T47D (cell line): ENCODE measurements at regions not wholly inside any gene's neighbourhood (a gene's known extent, or its start where the extent isn't known, plus 50 kb on each side); places are given as distances from the start of the nearest gene placed in this dataset.
"Not testable (repeated sequence)": the region's sequence is repeated elsewhere in the genome, so short reads cannot be mapped to it uniquely, and the experiment has no call there.

Experiments used
- DNase-seq, 2 experiments: peaks; one replicate each; pipeline versions ENCODE4 v3.0.0 to v3.0.0-alpha.2; 2011 to 2012; ENCODE audit warnings: low read depth in 1 of 2, low spot score in 1 of 2
- JUND ChIP-seq: IDR thresholded peaks from 2 replicates; pipeline ENCODE4 v1.6.1; 2012; ENCODE audit warnings: low read depth
- in situ Hi-C: cut with HindIII; loops from 2 replicates; pipeline ENCODE4 v1.10.0; 2016; ENCODE audit warnings: low sequenced_read_pairs, low pct_unique_long_range_greater_than_20kb

DNA sequence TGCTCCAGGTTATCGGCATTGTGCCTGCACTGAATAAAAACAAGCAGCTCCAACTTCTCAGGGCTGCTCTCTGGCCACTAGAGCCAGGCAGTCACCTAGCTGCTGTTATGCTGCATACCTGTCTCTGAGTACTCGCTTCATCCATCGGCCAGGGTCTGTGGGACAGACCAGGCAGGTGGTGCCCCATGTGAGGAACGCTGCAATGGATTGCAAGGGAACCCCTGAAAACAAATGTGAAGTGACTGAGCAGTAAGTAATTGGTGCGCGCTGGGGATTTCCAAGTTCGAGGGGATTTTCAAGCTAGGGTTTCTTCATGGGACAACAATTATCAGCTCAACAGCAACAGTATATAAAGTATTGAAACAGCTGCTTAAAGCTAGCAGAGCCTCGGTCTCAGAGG lies 965.3 kb downstream of the AACS start:
- in situ Hi-C loops: no loop called here
- no peak for DNase-seq
- TF ChIP-seq JUND: no peak

DNA sequence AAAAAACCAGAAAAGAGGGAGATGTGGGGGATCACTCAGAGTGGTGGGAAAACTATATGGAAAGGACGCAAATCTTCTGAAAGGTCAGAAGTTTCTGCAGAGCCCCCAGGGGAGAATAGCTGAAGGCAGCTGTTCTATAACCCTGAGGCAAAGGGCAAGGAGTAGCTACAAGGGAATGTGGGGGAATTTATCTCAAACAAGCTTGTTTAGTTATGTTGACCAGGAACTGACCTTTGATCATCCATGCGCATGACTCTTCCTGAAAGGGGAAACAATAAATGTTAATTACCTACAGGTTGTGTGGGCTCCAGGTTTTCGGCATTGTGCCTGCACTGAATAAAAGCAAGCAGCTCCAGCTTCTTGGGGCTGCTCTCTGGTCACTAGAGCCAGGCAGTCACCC lies 968.5 kb downstream of the AACS start:
- no peak for DNase-seq
- no peak for TF ChIP-seq JUND
- in situ Hi-C loops: no loop called here

DNA sequence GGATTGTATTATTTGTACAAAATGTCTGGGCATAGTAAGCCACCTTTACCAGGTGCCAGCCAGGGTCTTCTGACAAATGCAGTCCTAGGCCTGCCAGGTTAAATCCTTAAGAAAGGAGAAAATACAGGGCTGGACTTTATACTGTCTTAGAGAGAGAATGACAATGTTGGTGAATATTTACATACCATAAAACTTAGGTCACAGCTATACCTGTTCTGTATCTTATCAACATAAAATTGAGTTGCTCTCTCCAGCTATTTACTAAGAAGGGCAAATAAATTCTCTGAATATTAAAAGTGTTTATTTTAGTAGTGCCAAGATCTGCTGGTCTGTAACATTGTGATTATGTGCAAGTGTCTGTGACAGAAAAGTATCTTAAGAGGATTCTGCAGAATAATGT lies 971.1 kb downstream of the AACS start:
- no peak for DNase-seq
- in situ Hi-C loops: no loop called here
- TF ChIP-seq JUND: peak; percentile 15; the same call in 1 of the 2 replicates

DNA sequence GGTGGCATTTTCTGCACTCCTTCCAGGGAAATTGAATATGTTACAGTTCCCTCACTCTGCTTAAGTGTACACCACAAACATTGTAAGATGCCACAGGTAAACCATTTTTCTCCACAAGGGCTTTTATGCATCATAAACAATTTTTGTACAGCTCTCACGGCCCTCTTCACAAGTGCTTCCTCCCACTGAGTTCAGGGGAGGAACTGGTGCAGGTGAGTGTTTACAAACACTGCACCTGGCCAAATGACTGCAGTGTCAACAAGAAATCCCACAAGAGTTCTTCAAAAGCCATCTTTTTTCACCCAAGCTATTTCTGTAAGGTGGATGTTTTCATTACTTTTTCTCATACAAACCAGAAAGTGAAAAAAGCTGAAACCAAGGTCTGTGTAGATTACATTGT lies 973.2 kb downstream of the AACS start:
- TF ChIP-seq JUND: no peak
- DNase-seq: no peak
- in situ Hi-C loops: no loop called here

DNA sequence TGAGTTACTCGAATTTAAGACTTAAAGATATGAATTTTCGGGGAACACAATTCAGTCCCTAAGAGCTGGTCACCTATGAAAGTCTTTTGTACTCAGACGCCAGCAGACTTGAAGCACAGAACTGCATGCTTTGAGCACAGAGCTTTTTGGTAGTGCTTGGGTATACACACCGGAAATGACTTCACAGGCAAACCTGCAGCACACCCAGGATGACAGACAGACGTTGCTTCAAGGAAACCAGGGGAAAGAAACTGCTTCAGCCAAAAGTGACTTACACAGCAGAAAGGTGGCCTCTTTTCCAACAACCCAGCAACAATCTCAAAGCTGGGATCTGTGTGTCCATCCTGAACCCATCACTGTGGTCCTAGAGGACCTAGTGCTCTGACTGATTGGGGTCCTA lies 975.1 kb downstream of the AACS start:
- no peak for TF ChIP-seq JUND
- DNase-seq: no peak
- in situ Hi-C loops: no loop called here

DNA sequence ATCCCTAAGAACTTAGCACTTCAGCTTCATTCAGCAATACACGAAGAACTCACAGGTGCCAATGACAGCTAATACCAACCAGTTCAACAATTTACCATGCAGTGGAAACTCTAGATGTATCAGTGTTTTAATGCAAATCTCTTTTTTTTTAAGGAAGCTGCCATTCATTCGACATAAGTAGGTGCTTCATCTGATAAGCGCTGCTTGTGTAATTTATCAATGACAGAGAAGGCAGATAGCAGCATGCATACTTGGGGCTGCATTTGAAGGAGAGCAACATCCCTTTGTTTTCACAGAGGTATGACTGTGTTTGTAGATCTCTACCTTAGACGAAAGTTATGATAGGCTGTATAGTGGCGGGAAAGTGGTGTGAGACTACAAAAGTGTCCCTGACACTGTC lies 977.1 kb downstream of the AACS start:
- DNase-seq: no peak
- TF ChIP-seq JUND: no peak
- in situ Hi-C loops: no loop called here

DNA sequence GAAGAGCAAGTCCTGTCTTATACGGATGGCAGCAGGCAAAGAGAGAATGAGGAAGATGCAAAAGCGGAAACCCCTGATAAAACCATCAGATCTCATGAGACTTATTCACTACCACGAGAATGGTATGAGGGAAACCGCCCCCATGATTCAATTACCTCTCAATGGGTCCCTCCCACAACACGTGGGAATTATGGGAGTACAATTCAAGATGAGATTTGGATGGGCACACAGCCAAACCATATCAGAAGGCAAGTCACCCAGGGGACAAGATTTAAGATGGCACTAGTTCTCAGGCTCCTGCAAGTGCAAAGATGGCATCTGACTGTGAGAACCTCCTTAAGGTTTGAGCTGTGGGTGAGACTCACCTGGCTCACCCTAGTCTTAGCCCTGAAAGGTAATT lies 984.3 kb downstream of the AACS start:
- in situ Hi-C loops, DNase-seq: not testable (repeated sequence)

DNA sequence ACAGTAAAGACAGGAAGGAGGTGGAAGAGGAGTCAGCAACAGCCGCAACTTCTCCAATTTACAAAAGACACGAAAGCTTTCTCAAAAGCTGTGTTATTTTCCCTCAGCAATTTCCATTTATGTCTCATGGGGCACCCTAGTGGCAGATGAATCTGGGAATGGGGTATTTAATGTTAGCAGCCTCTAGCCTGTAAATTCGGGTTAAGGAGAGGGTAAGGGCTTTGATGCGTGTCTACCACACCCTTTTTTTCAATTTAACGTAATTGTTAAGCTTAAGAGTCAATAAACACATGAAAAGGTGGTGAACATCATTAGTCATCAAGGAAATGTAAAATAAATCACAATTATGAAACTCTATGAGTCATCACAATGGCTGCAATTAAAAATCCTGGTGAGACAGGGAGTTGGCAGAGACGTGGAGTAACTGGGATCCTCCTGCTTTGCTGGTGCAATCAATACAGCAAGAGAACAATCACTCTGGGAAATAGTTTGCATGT lies 986.4 kb downstream of the AACS start:
- in situ Hi-C loops: no loop called here
- no peak for TF ChIP-seq JUND
- peak in 1 of 2 experiments; percentile 51 for DNase-seq

DNA sequence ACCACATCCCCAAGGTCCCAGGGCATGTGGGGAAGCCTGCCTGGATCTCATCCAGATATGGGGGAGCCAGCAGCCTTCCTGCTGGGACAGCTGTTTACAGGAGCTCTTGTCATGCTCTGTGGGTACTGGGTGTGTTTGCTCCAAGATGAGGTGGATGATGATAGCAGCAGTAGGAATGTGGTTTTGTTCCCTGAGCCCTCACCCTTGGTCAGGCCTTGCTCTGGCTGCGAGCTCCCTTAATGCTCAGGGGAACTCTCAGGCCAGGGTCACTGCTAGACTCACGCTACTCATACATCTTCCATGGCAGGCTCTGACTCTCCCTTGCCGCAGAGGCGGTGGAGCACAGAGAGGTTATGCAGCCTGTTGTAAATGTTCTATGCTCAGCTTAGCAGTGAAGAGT lies 990.3 kb downstream of the AACS start:
- no peak for DNase-seq
- in situ Hi-C loops: no loop called here
- no peak for TF ChIP-seq JUND

DNA sequence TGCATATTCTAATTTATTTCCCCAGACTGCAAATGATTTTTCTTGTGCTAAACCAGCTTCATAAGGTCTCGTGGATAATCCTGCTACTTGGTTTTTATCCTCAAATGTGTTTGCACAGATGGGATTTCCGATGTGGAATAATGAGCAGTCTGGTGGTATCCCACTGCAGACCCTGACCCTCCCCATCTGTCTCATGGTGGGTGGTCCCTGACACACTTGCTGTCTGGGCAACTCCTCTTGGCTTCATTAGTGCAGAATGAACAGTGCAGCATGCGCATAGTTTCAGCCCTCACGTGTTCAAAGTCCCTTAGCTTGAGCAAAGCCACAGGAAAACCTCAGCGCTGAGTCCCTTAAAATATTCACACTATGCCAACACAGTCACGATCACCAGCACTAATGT lies 996.5 kb downstream of the AACS start:
- TF ChIP-seq JUND: no peak
- DNase-seq: no peak
- in situ Hi-C loops: no loop called here

DNA sequence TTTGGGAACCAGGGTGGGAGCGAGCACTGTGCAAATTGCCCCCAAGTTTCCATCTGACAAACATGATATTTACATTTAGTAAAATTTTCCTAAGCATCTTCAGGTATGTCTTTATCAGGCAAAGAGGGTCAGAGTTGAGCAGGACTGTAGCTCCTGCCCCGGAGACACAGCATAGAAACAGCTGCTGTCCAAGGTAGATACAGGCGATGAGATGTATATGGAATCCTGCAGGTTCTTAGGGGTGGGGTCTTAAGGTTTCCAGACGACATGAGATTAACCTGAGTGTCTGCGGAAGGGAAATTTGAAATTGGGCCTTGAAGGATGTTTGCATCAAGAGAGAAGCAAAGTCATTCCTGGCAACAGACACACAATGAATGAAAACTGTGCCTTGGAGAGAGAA lies 998.8 kb downstream of the AACS start:
- DNase-seq: no peak
- in situ Hi-C loops: no loop called here
- no peak for TF ChIP-seq JUND

DNA sequence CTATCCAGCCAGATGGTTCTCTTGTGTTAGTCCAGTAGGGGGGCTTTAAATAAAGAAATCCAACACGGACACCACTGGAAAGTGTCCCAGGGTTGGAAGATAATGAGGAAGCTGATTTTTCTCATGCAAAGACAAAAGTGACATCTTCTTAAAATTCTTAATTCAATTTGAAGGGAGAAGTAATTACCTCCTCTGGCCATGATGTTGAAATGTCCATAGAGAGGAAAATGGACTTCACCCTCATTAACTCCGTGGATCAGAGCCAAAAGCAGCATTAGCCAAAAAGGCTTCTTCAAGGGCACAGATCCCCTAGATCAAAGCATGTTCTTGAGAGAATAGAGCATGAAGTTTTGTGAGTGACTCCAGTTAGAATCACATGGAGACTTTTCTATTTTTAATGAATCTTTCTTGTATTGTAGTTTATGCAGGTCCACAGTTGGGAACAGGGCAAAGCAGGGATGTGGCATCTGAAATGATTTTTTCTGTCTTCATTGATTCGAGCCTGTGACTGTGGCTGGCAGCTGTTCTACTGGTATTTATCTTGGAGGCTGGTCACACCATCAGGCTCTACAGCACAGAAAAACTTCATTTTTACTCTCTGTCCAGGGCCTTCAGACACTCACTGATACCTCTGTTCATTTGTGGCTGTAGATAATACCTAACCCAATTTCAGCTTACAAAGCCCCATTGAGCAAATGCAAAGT lies 1002.5 kb downstream of the AACS start:
- DNase-seq: no peak
- TF ChIP-seq JUND: no peak
- in situ Hi-C loops: no loop called here

DNA sequence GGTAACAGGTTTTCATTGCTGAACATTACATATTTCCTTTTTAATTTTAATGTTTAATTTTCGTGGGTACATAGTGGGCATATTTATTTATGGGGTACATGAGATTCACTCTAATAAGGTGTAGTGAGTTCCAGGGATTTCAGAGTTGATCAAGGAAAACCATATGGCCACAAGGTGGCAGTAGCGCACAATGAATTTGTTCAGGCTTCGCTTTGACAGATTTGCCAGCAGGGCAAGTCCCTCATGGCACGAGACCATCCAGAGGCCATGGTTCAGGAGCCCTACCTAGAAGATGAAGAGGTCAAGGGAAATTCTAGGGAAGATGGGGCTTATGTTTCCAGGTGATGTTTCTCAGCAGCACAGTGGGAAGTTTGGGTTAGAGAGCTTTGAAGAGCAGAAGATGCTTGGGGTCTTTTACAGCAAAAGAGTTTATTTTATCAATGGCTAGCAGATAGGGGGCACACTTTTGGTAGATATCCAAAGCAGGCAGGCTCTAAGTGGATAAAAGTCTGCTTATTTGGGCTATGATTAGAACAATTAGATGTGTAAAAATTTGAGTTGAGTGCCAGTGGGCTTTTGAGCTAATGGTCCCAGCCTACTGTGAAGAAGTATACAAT lies 1004.4 kb downstream of the AACS start:
- DNase-seq: peak in 1 of 2 experiments; percentile 84
- in situ Hi-C loops: no loop called here

DNA sequence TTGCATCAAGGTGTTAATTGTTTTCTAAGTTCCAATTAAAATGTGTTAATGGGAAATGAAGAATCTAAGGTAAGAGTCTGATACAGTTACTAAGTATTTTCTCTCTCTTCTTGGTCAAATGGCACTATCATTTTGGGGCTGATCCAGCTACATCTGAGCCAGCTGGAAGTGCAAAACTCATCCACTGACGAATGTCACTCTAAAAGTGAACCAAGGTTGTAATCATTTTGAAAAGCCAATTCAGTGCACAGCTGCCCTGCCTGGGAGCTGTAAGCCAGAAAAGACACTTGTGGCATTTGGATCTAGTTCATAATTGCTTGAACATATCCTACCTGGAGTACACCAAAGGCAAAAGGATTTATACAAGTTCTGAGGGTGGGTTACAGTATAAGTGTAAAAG lies 1011.3 kb downstream of the AACS start:
- no peak for DNase-seq
- in situ Hi-C loops: no loop called here
- TF ChIP-seq JUND: no peak

More for the DNA sequence above, 1004.4 kb downstream of the AACS start:
- no peak for TF ChIP-seq JUND
